ENCODE measurements at regions not wholly inside any gene's neighbourhood (a gene's known extent, or its start where the extent isn't known, plus 50 kb on each side); places are given as distances from the start of the nearest gene placed in this dataset.

DNA sequence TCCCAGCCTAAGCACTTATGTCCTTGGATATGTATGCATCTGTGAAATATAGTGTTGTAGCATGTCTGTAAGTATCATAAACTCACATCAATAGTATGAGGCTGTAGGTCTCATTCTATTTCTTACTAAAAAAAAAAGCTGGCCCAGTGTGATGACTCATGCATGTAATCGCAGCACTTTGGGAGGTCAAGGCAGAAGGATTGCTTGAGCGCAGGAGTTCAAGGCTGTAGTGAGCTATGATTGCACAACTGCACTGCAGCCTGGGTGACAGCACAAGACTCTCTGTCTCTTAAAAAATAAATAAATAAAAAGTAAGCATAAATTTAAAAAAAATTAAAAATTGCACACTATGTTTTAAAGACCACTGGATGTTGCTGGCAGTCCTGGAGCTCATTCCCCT, 79.1 kb upstream of the SPATA13 start:
- DNase-seq (ENCODE audit: low read depth in 2 of 2), result no peak

DNA sequence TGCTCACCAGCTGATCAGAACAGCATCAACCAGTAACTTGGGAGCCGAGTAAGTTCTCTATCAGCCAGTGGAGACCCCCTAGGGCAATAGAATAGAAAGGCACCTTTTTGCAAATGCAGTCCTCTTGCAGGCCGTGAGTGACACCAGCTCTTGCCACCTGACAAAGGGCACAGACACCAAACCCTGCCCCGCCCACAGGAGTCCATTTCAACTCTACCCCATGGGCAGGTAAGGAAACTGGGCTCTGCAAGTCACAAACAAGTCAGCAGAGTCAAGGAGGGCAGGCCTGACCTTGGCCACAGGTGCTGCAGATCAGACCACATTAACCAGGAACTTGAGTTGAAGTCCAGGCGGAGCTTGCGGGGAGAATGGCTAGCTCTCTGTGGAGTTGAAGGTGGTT, 77.4 kb upstream of the SPATA13 start:
- DNase-seq (ENCODE audit: low read depth in 2 of 2), result no peak

DNA sequence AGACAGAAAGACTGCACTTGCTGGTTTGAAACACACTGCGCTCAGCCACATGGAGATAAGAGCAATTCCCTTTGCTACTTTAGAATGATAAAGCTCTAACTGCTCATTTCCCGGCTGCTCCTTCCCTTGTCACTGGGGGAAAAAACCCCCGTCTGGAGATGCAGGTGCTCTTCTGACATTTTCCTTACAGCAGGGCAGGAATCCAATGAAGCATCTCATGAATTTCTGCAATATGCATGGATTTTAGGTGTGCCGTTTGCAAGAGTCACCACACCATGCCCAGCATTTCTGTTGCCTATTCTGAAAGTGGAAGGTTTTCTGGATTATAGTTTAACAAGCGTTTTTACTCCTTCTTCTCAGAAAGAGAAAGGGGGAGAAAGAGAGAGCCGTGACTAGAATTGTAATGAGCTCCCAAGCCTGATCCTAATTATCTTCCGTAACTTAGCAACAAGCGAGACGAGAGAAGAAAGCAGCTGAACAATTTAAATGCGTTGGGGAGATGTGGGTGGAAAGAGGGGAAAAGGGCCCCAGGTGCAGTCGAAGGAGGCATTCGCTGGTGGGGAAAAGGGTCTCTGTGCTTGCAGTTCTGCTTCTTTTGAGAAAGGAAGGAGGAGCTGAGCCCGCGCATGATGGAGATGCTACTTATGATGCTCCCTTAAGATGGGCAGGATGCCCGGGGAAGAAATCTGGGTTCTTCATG, 76.6 kb upstream of the SPATA13 start:
- no peak for DNase-seq (ENCODE audit: low read depth in 2 of 2)

DNA sequence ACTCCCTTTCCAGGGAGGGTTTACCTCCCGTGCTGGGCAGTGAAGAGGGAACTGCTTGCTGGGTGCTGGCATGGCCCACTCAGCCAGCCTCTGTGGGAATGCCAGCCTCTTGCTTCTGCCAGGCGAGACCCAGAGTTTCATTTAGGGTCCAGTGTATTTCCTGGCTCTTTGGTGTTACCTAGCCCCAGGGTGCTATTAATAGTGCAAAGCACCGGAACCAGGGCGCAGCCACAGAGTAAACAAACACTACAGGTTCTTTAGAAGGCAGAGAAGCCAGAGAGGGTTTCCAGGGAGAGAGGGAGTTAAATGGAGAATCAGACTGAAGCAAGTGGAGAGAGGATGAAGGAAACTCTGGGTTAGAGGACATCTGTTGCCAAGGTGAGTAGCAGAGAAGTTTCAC, 74.9 kb upstream of the SPATA13 start:
- no peak for DNase-seq (ENCODE audit: low read depth in 2 of 2)

DNA sequence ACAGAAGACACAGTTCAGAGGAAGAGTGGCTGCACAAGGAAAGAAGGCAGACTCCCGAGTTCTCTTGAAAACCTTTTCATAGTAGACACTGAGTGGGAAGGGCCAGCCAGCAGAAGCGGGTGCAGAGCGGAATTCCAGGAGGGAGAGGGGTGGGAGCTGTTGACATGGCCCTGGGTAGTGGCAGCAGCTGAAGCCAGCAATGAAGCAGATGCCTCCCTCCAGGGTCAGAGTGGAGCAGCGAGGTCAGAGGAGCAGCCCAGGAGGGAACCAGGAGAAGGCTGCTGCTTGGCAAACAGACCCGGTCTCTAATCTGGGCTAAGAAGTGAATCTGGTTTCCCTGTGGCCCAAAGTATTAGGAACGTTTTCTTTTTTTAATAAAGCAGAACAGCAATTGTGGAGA, 73.9 kb upstream of the SPATA13 start:
- no peak for DNase-seq (ENCODE audit: low read depth in 2 of 2)

DNA sequence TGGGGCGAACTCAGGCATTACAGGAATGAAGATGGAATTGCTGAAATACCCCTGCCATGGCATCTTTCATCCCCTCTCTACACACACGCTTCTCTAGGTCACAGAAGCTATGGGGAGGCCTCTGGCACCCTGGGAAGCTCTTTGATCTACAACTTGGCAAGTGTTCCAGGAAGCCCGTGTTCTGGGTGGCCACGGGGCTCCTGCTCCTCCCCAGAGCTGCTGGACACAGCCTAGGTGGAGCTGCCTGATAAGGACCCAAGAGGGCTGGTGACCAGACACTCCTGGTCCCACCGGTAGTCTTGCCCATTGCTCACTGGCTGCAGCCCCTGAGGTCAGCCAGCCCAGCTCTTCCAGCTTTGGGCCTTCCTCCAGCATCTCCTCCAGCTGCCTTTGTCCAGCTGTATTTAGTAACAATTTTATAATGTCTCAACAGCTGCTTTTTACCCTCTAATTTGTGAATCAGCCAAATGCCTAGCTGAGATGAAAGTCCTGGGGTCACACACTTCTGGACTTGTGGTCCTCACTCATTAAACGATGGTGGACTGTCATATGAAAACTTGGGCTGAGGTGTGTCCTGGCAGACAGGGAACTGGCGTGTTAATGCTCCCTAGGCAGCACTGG, 72.8 kb upstream of the SPATA13 start:
- DNase-seq (ENCODE audit: low read depth in 2 of 2), result no peak

DNA sequence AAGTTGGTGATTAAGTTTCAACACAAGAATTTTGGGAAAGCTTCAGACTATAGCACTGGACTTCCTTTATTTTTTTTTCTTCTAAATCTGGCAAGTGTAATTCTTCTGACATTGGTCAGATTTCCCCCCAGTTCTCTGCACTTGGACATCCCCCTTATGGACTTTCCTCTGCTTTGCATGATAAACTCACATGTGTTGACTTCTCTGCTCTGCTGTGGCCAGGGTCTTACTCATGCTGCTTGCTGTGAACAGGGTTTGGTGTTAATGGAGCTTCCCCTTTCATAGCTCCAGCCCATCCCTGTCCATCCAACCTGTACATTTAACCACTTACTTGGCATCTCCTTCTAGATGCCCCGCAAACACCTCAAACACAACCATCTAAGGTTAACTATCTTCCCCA, 70.5 kb upstream of the SPATA13 start:
- DNase-seq (ENCODE audit: low read depth in 2 of 2), result no peak

DNA sequence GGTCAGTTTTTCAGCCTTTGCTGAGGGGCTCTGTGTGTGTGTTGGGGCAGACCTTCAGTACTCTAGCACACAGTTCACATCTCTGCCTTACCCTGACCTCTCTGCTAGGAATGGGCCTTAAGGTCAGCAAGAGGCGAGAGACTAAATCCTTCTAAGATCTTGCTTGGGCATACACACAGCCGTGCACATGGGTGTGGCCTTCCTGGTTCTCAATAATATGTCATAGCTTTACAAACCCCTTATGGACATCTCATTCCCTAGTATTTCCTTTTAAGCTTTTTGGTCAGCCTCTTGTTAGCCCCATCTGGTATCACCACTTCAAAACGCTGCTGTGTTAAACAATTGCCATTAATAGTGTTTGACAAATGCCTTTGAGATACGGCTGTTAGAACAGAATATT, 69.4 kb upstream of the SPATA13 start:
- no peak for DNase-seq (ENCODE audit: low read depth in 2 of 2)

DNA sequence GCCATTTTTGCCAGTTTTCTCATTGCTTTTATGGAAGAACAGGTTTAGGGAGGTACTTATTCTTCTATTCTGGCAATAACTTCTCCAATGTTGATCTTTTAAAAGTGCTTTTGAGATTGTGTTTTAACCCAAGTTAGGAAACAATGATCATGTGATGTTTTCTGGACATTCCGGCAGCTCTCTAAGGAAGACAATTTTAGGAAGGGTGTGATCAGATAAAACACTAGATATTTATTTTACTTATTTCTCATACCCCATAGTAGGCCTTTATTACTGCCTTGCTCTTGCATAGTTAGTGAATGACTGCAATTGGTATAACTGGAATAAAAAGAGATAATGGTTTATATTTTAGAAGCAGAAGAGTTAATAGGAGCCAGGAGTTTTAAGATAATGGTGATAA, 68.4 kb upstream of the SPATA13 start:
- DNase-seq (ENCODE audit: low read depth in 2 of 2), result no peak

DNA sequence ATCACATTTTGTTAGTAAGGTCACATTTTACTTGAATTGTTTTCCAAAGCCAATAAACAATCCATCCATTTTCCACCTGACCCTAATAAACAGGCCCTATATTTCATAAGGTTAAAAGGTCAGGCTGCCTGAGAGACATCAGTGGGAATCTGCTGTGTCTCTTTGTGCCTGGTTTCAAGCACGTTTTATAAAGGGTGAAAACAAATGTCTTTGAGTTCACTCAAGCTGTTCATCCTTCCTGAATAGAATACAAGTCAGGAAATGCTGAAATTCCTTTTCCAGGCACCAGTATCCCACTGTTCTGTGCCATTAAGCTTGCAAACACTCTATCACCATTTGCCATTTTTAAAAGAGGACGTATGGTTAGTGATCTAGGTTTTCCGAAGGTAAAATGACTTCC, 67.5 kb upstream of the SPATA13 start:
- DNase-seq (ENCODE audit: low read depth in 2 of 2), result no peak

DNA sequence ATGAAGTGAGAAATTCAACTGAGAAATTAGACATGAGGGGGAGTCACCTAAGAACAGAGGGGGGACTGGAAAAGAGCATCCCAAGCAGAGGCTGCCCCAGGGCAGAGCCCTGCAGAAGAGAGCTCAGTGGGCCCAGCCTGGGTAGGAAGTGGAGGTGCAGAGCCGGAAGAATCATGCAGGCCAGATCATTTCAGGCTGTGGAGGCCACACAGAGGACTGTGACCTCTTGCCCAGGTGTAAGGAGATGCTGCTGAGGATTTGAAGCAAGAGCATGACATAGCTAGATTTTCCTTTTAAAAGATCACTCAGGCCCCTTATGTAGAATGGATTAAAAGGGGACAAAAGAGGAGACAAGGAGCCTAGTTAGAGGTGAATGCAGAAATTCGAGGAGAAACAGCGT, 63.9 kb upstream of the SPATA13 start:
- DNase-seq (ENCODE audit: low read depth in 2 of 2), result no peak

DNA sequence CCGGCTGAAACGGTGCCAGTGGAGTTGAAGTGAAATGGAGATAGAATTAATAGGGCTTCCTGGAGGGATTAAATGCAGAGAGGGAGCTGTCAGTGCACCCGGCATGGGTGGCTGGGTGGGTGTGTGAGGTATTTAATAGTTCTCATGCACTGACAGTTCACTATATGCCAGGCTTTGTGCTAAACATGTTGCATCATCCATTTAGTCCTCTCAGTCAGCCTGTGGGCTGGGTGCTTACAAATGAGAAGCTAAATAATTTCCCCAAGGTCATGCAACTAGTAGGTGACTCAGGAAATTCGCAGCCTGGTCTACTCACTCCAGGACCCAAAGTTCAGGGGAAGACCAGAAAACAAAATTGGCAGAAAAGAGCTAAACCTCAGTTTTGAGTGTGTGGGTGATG, 63.5 kb upstream of the SPATA13 start:
- DNase-seq (ENCODE audit: low read depth in 2 of 2), result peak; percentile 47 to 48

DNA sequence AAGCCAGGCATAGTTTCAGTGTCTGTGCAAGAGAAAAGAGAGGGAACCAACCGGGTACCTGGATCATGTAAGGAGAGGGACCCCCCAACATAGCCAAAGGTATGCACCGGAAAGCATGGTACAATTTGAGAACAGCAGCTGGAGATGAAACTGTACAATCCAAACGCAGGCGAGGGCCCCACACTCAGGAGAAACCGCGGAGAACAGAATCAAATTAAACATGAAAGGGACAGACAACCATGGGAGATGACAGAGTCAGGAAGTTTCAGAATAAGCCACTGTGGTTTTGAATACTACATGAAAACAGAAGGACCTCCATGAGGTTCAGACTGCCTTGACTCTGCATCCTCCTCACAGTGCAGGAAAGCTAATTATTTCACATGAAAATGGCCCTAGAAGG, 62.9 kb upstream of the SPATA13 start:
- DNase-seq (ENCODE audit: low read depth in 2 of 2), result peak; percentile 11 to 21

DNA sequence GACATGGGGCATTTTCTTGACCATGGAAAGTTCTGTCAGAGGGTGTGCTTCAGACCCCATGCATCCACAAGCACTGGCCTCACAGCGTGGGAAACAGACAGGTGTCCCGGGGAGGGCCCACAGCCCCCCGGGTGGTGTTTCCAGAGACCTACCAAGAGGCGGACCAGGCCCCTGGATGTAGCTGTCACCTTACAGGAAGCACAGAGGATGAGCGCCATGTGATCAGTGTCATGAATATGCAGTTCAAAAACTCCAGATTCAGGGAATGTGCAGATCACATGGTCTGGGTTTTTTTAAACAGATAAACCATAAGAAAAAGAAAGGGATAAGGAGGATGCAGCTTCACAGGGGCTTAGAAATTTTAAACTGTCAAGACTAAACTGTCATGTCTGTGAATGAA, 61.0 kb upstream of the SPATA13 start:
- DNase-seq (ENCODE audit: low read depth in 2 of 2), result no peak

DNA sequence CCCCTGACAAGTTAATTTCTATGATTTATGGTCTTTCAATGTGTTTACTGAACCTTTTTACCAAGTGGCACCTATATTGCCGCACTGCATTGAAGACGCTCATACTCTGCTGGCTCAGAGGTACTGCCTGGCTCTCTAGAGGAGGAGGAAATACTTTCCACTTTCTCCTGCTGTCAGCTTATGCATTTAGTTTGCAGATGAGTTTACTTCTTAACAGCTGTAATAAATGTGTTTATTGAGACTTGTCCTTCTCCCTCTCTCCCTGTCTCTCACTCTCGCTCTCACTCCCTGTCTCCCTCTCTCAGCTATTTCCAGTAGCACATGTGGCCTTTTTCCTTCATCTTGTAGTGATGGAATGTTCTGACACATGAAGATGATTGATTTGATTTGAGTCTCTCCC, 60.3 kb upstream of the SPATA13 start:
- no peak for DNase-seq (ENCODE audit: low read depth in 2 of 2)

DNA sequence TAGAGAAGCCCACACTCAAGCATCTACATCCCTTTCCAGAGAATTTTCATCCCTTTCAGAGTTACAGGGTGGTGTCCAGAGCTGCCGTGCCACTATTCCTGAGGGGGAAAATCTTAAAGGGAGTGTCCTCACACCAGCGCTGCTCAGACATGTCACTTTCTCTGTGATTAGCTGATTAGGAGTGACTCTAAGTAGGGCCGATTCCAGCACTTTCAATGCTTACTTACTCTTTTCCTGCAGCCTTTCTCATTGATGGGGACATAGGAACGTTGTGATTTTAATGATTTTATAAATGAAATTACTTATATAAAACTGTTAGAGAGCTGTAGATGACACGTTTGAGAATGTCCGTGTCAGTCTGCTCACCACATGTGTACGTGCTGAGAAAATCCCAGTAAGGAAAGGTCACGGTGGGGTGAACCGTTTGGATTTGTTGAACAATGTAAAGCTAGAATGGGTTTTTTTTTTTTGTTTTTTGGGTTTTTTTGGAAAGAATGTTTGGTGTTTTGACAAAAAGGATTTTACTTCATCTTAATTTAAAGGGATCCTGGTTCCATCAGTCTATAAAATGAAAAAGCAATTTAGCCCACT, 56.6 kb upstream of the SPATA13 start:
- DNase-seq (ENCODE audit: low read depth in 2 of 2), result no peak

DNA sequence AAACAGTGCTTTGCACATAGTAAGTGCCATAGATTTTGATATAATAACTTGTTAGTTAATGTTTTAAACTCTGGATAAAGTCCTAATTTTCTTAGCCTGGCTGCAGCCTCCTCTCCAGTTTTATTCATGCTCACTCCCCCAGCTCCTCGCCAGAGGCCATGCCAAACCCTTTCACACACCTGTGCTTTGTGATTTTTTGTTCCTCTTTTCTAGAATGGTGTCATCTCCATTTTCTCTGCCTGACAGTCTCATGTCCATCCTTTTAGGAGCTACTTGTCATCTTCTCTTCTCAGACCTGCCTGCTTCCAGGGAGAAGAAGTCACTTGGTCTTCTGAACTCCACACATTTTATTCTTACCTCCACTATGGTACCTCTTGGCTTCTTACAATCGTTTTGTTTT, 55.8 kb upstream of the SPATA13 start:
- DNase-seq (ENCODE audit: low read depth in 2 of 2), result no peak

DNA sequence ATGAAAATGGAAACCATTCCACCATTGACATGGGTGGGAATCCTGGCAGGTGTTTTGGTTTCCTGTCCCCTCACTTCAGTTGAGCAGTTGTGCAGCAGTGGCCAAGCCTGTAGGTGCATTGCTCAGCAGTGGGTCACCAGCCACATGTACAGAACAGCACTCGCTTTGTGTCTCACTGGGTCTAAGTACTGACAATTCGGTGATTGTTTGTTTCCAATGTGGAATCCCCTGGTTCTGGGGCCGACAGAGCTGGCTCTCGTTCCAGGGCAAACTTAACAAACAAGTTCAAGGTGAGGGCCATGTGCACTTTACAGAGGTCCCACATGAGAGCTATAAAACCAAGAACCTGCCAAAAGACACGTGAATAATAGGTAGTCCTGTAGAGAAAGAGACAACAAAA, 54.1 kb upstream of the SPATA13 start:
- no peak for DNase-seq (ENCODE audit: low read depth in 2 of 2)

DNA sequence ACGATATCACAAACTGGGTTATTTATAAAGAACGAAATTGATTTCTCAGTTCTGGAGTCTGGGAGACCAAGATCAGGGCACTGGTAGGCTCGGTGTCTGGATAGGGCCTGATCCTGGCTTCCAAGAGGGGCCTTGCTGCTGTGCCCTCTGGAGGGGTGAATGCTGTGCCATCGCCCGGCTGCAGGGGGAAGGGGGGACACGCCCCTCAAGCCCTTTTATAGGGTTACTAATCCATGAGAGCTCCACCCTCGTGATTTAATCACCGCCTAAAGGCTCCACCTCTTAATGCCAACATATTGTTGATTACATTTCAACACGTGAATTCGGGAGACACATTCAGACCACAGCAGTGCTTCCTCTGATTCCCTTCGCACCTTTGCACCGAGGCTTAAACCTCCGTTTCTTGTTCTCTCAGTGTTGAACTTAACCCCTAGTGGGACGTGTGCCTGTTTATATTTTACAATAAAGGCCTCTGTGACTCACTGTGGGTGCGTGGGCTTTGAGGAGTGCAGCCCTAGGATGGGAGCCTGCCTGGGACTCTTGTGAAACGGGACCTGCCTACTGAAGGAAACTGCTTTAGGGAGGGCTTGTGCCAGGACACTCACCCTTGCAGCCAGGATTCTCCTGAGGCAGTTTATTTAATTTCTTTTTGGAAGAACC, 52.4 kb upstream of the SPATA13 start:
- DNase-seq (ENCODE audit: low read depth in 2 of 2), result no peak

DNA sequence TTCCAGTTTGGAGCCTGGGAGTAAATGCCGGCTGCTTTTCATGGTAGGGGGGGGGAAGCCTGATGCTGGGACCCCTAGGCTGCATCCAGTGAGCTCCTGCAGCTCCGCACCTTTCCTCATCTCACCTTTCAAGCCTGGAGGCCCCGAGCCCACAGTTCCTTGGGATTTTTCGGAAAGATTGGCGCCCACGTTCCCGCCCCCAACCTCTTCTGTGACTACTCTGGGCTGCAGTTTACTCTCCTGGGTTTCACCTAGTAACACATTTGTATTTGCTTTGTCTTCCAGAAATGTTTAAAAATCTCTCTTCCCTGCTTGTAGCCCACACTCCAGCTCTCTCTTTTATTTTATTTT, 51.9 kb upstream of the SPATA13 start:
- no peak for DNase-seq (ENCODE audit: low read depth in 2 of 2)

DNA sequence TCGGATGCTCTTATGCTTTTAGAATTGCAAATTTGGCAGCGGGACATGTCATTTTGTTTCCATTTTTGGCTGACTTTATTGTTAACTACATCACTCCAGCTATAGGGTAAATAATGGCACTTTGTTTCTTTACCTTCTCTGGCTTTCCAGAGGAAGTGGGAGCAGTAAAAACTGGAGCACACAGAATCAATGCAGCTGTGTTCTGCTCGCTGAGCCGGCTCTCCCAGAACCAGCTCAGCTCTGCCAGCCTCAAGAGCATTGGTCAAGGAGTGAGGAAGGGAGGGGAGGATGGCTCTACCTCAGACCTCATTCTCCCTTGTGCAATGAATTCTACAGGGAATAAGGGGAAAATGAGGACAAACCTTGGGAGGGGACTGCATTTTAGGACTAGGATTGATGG, 50.5 kb upstream of the SPATA13 start:
- DNase-seq (ENCODE audit: low read depth in 2 of 2), result no peak

All from stimulated activated CD8-positive, alpha-beta memory T cell treated with anti-CD3 and anti-CD28 coated beads, Interleukin-15, amount 100 ng/mL, for 48 hours (primary cell).